ENCODE measurements at regions not wholly inside any gene's neighbourhood (a gene's known extent, or its start where the extent isn't known, plus 50 kb on each side); places are given as distances from the start of the nearest gene placed in this dataset.

- DNase-seq (ENCODE audit: low spot score in 2 of 2), result no peak
- no peaks in the 10 kb centered on the region for H3K27me3 ChIP-seq
- intact Hi-C loops (cut with DNase I), result no loop called here
- H3K4me3 ChIP-seq, result no peak overlapping the region
- H3K27ac ChIP-seq, result no peak overlapping the region
- no peaks in the 10 kb centered on the region for H3K36me3 ChIP-seq
- no peaks in the 10 kb centered on the region for H3K9me3 ChIP-seq
- no peaks in the 10 kb centered on the region for H3K4me1 ChIP-seq
- no peak for TF ChIP-seq CTCF (IDR thresholded peaks at IDR 0.05)
Observed at GRCh38 chr11:130710021-130710420, 206.3 kb downstream of the SNX19 start.

- Histone ChIP-seq H3K9me3 (no peaks in the 10 kb centered on the region), H3K36me3 (no peaks in the 10 kb centered on the region), H3K27me3 (no peaks in the 10 kb centered on the region), H3K27ac (no peak overlapping the region), H3K4me3 (no peak overlapping the region), H3K4me1 (no peaks in the 10 kb centered on the region)
- intact Hi-C loops (cut with DNase I), result no loop called here
- DNase-seq (ENCODE audit: low spot score in 2 of 2), result no peak
- no peak for TF ChIP-seq CTCF (IDR thresholded peaks at IDR 0.05)
Observed at GRCh38 chr11:130710497-130711012, 205.7 kb downstream of the SNX19 start.

GRCh38 chr11:130711193-130711592, 205.1 kb downstream of the SNX19 start:
- intact Hi-C loops (cut with DNase I), result no loop called here

GRCh38 chr11:130712480-130712879, 203.8 kb downstream of the SNX19 start:
- intact Hi-C loops (cut with DNase I), result no loop called here
- Histone ChIP-seq H3K27ac (no peak overlapping the region), H3K9me3 (no peaks in the 10 kb centered on the region), H3K4me1 (no peaks in the 10 kb centered on the region), H3K27me3 (no peaks in the 10 kb centered on the region), H3K36me3 (no peaks in the 10 kb centered on the region), H3K4me3 (no peak overlapping the region)
- no peak for DNase-seq (ENCODE audit: low spot score in 2 of 2)
- no peak for TF ChIP-seq CTCF (IDR thresholded peaks at IDR 0.05)

More at GRCh38 chr11:130711193-130711592, 205.1 kb downstream of the SNX19 start:
- no peak for DNase-seq (ENCODE audit: low spot score in 2 of 2)
- no peak overlapping the region for H3K27ac ChIP-seq
- no peaks in the 10 kb centered on the region for H3K4me1 ChIP-seq
- H3K9me3 ChIP-seq, result no peaks in the 10 kb centered on the region
- no peaks in the 10 kb centered on the region for H3K36me3 ChIP-seq
- TF ChIP-seq CTCF (IDR thresholded peaks at IDR 0.05), result no peak
- H3K4me3 ChIP-seq, result no peak overlapping the region
- H3K27me3 ChIP-seq, result no peaks in the 10 kb centered on the region

- TF ChIP-seq CTCF (IDR thresholded peaks at IDR 0.05), result no peak
- Histone ChIP-seq H3K4me3 (no peak overlapping the region), H3K27me3 (no peaks in the 10 kb centered on the region), H3K36me3 (no peaks in the 10 kb centered on the region), H3K9me3 (no peaks in the 10 kb centered on the region), H3K4me1 (peaks cover 0 to 7% of the 10 kb centered on the region in 2 donors), H3K27ac (no peak overlapping the region)
- intact Hi-C loops (cut with DNase I), result no loop called here
- DNase-seq (ENCODE audit: low spot score in 2 of 2), result no peak
Observed at GRCh38 chr11:130715085-130715876, 201.0 kb downstream of the SNX19 start.
